Superior temporal gyrus (tissue), 1 donor: ENCODE measurements at regions not wholly inside any gene's neighbourhood (a gene's known extent, or its start where the extent isn't known, plus 50 kb on each side); places are given as distances from the start of the nearest gene placed in this dataset.
"Not testable (repeated sequence)": the region's sequence is repeated elsewhere in the genome, so short reads cannot be mapped to it uniquely, and the experiment has no call there.

ENCODE experiments used
- DNase-seq: peaks from one replicate; pipeline ENCODE4 v3.0.0-alpha.2; 2016; ENCODE audit errors: extremely low spot score

- not testable (repeated sequence) for DNase-seq
Observed at GRCh38 chr17:18546514-18547398, 70.2 kb downstream of the LGALS9C start.

GRCh38 chr17:18557086-18557485 lies 80.5 kb downstream of the LGALS9C start:
- DNase-seq = not testable (repeated sequence)

- not testable (repeated sequence) for DNase-seq
Observed at GRCh38 chr17:18563381-18564098, 80.7 kb downstream of the TBC1D28 start.

- DNase-seq = not testable (repeated sequence)
Observed at GRCh38 chr17:18564099-18564448, 80.1 kb downstream of the TBC1D28 start.

GRCh38 chr17:18568108-18568995 lies 75.8 kb downstream of the TBC1D28 start:
- DNase-seq = not testable (repeated sequence)

GRCh38 chr17:18569489-18569913 lies 74.7 kb downstream of the TBC1D28 start:
- DNase-seq = not testable (repeated sequence)

- not testable (repeated sequence) for DNase-seq
Observed at GRCh38 chr17:18572536-18572935, 71.7 kb downstream of the TBC1D28 start.

- DNase-seq = peak; percentile 1
Observed at GRCh38 chr17:18574137-18574536, 70.1 kb downstream of the TBC1D28 start.
